ENCODE measurements at regions not wholly inside any gene's neighbourhood (a gene's known extent, or its start where the extent isn't known, plus 50 kb on each side); places are given as distances from the start of the nearest gene placed in this dataset.

DNA sequence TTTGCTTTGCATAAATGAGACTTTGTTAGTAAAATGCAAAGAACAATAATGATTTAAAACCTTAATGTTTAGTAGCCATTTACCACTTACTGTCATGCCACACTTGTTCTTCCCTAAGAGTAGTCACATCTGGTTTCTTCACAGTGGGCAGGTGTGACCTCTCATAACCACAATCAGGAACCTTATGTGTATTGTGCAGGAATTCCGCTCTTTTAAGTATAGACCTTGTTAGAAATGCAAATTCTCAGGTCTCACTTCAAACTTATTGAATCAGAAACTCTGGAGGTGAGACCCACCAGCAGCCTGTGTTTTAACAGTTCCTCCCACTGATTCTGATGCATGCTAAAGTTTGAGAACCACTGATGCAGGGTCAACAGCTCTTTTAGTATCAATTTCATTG, 518.8 kb upstream of the MEX3C start:
- no peak overlapping the region for H2BK15ac ChIP-seq (ENCODE audit: low read depth, low read length)
- H3K4me1 ChIP-seq (ENCODE audit: insufficient read depth, low read length), result 0 out of 2 replicates have a peak, but pooled peaks cover 1% of the 10 kb centered on the region
- no peak overlapping the region for H2AK5ac ChIP-seq (ENCODE audit: insufficient read length, low read length)
- H3K27me3 ChIP-seq (ENCODE audit: insufficient read depth, low read length), result no peaks in the 10 kb centered on the region
- H2BK5ac ChIP-seq (ENCODE audit: insufficient read length, low read length), result no peak overlapping the region
- no peak overlapping the region for H4K5ac ChIP-seq (ENCODE audit: insufficient read length, low read depth, low read length)
- H3K4ac ChIP-seq (ENCODE audit: low read depth, low read length), result no peak overlapping the region
- H2BK120ac ChIP-seq (ENCODE audit: low read depth, low read length, poor library complexity, severe bottlenecking), result no peak overlapping the region
- Mint-ChIP-seq H3K27ac (no peak overlapping the region), H3K9me3 (peaks cover 4 to 10% of the 10 kb centered on the region in 2 experiments; a peak in 4 of 5 replicates), H3K36me3 (ENCODE audit: insufficient read depth in 1 of 3, low read depth in 3 of 3) (peaks cover 0 to 10% (median 7%) of the 10 kb centered on the region in 3 experiments; a peak in 4 of 7 replicates), H3K4me1 (peaks cover 17 to 19% of the 10 kb centered on the region in 2 experiments), H3K27me3 (ENCODE audit: low read depth) (no peaks in the 10 kb centered on the region), H3K4me3 (no peak overlapping the region)
- TF ChIP-seq, protein P1, sequence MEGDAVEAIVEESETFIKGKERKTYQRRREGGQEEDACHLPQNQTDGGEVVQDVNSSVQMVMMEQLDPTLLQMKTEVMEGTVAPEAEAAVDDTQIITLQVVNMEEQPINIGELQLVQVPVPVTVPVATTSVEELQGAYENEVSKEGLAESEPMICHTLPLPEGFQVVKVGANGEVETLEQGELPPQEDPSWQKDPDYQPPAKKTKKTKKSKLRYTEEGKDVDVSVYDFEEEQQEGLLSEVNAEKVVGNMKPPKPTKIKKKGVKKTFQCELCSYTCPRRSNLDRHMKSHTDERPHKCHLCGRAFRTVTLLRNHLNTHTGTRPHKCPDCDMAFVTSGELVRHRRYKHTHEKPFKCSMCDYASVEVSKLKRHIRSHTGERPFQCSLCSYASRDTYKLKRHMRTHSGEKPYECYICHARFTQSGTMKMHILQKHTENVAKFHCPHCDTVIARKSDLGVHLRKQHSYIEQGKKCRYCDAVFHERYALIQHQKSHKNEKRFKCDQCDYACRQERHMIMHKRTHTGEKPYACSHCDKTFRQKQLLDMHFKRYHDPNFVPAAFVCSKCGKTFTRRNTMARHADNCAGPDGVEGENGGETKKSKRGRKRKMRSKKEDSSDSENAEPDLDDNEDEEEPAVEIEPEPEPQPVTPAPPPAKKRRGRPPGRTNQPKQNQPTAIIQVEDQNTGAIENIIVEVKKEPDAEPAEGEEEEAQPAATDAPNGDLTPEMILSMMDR (conservative IDR thresholded peaks at IDR 0.05), result no peak
- H4K91ac ChIP-seq (ENCODE audit: insufficient read length, low read depth, low read length), result no peak overlapping the region
- H3K4me2 ChIP-seq (ENCODE audit: insufficient read depth, insufficient read length, low read length), result no peak overlapping the region
- H2BK12ac ChIP-seq (ENCODE audit: insufficient read length, low read depth, low read length), result no peak overlapping the region
- no peak overlapping the region for H3K27ac ChIP-seq (ENCODE audit: insufficient read length, low read depth, low read length)
- no peaks in the 10 kb centered on the region for H3K79me2 ChIP-seq (ENCODE audit: insufficient read depth, low read length)
- no peak overlapping the region for H3K56ac ChIP-seq (ENCODE audit: insufficient read length, low read depth, low read length)
- no peaks in the 10 kb centered on the region for H4K20me1 ChIP-seq (ENCODE audit: control insufficient read depth, insufficient read depth, insufficient read length)
- no peak for DNase-seq
- no peaks in the 10 kb centered on the region for H3K79me1 ChIP-seq (ENCODE audit: insufficient read depth, low read depth, low read length, poor library complexity, severe bottlenecking)
- no peak overlapping the region for H3K18ac ChIP-seq (ENCODE audit: insufficient read length, low read depth, low read length)
- no peaks in the 10 kb centered on the region for H3K9me3 ChIP-seq (ENCODE audit: control insufficient read depth, low read depth, low read length)
- no peaks in the 10 kb centered on the region for H3K23me2 ChIP-seq (ENCODE audit: insufficient read length, low read depth, low read length, poor library complexity, severe bottlenecking)
- no peak overlapping the region for H4K8ac ChIP-seq (replicated peaks; ENCODE audit: insufficient read length, low read depth, low read length)
- no peak overlapping the region for H2BK20ac ChIP-seq (ENCODE audit: low read depth, low read length, poor library complexity, severe bottlenecking)
- H3T11ph ChIP-seq (ENCODE audit: low read length), result no peak overlapping the region
- H2AFZ ChIP-seq (ENCODE audit: low read length), result no peak overlapping the region
- no peak overlapping the region for H3K9ac ChIP-seq (ENCODE audit: extremely low read depth, insufficient read length, low read length)
- WGBS (ENCODE audit: extremely low coverage, insufficient read length, low lambda C conversion rate), result no CpG with 5 or more reads among the region's 1 CpG
- no peak overlapping the region for H3K23ac ChIP-seq (ENCODE audit: insufficient read length, low read depth, low read length)
- H3K14ac ChIP-seq (ENCODE audit: insufficient read depth, low read length), result no peak overlapping the region
